GM19043 (cell line): ENCODE measurements at regions not wholly inside any gene's neighbourhood (a gene's known extent, or its start where the extent isn't known, plus 50 kb on each side); places are given as distances from the start of the nearest gene placed in this dataset.

Experiments used
- ATAC-seq: cut with Tn5 transposase; IDR thresholded peaks from one replicate; pipeline ENCODE4 v1.9.1; 2021; ENCODE audit warnings: low read depth; ENCODE audit not compliant: unreplicated experiment

GRCh38 chr9:108104991-108105390 lies 615.4 kb upstream of the KLF4 start:
- ATAC-seq, result no peak

GRCh38 chr9:108103046-108103693 lies 613.6 kb upstream of the KLF4 start:
- no peak for ATAC-seq

- no peak for ATAC-seq
Observed at GRCh38 chr9:108101410-108101809, 611.8 kb upstream of the KLF4 start.

- ATAC-seq, result no peak
Observed at GRCh38 chr9:108100571-108100970, 611.0 kb upstream of the KLF4 start.

- ATAC-seq, result no peak
Observed at GRCh38 chr9:108099854-108100253, 610.3 kb upstream of the KLF4 start.

GRCh38 chr9:108095496-108095895 lies 605.9 kb upstream of the KLF4 start:
- ATAC-seq, result no peak

GRCh38 chr9:108094676-108094993 lies 605.1 kb upstream of the KLF4 start:
- ATAC-seq, result no peak

GRCh38 chr9:108093773-108094675 lies 604.5 kb upstream of the KLF4 start:
- no peak for ATAC-seq

- ATAC-seq, result no peak
Observed at GRCh38 chr9:108088916-108089315, 599.3 kb upstream of the KLF4 start.

- ATAC-seq, result no peak
Observed at GRCh38 chr9:108087781-108088180, 598.2 kb upstream of the KLF4 start.

- ATAC-seq, result no peak
Observed at GRCh38 chr9:108086624-108087023, 597.1 kb upstream of the KLF4 start.

- no peak for ATAC-seq
Observed at GRCh38 chr9:108085294-108085693, 595.7 kb upstream of the KLF4 start.

- ATAC-seq, result no peak
Observed at GRCh38 chr9:108083796-108084352, 594.3 kb upstream of the KLF4 start.

GRCh38 chr9:108083160-108083750 lies 593.7 kb upstream of the KLF4 start:
- ATAC-seq, result no peak

GRCh38 chr9:108081112-108081511 lies 591.5 kb upstream of the KLF4 start:
- ATAC-seq, result no peak

- no peak for ATAC-seq
Observed at GRCh38 chr9:108080285-108080684, 590.7 kb upstream of the KLF4 start.

- ATAC-seq, result no peak
Observed at GRCh38 chr9:108078811-108079210, 589.2 kb upstream of the KLF4 start.

GRCh38 chr9:108078375-108078774 lies 588.8 kb upstream of the KLF4 start:
- no peak for ATAC-seq

GRCh38 chr9:108077556-108077955 lies 588.0 kb upstream of the KLF4 start:
- ATAC-seq, result no peak

- no peak for ATAC-seq
Observed at GRCh38 chr9:108074900-108075299, 585.3 kb upstream of the KLF4 start.

- ATAC-seq, result no peak
Observed at GRCh38 chr9:108073823-108074222, 584.3 kb upstream of the KLF4 start.
